ENCODE measurements at regions not wholly inside any gene's neighbourhood (a gene's known extent, or its start where the extent isn't known, plus 50 kb on each side); places are given as distances from the start of the nearest gene placed in this dataset.

GRCh38 chr16:6249863-6250262 lies 1082.8 kb upstream of the RBFOX1 start:
- TF ChIP-seq FOS (IDR thresholded peaks at IDR 0.05; ENCODE audit: low read depth, low read length) (no peak), CTCF (conservative IDR thresholded peaks at IDR 0.05; ENCODE audit: low read depth, low read length) (no peak), CHD1 (IDR thresholded peaks at IDR 0.05; ENCODE audit: low read depth, low read length) (no peak), POLR2A (IDR thresholded peaks at IDR 0.05; ENCODE audit: low read depth, low read length) (no peak)
